Gastrocnemius medialis (tissue), 4 donors: ENCODE measurements at regions not wholly inside any gene's neighbourhood (a gene's known extent, or its start where the extent isn't known, plus 50 kb on each side); places are given as distances from the start of the nearest gene placed in this dataset.

Source experiments
- ATAC-seq, 2 donors: fragments of 150-250 bp; one replicate each; pipeline ENCODE4 v1.9.1; 2016
- DNase-seq, 2 donors: peaks; one replicate each; pipeline ENCODE4 v3.0.0-alpha.2; 2019
- H3K27ac ChIP-seq, 4 donors: fragments of 200-600 bp; sonication (generic); 1 replicate in 1 of 4; 2 replicates in 3 of 4; pipeline ENCODE4 v1.5.1; 2016 to 2018; ENCODE audit warnings: mild to moderate bottlenecking in 2 of 4, moderate library complexity in 1 of 4
- H3K27me3 ChIP-seq, 3 donors: fragments of 200-600 bp; sonication (generic) in 2 of 3; 1 replicate in 1 of 3; 2 replicates in 2 of 3; pipeline versions ENCODE4 v1.5.1 to v1.6.0; 2016 to 2019; ENCODE audit warnings: mild to moderate bottlenecking in 1 of 3, moderate library complexity in 1 of 3
- H3K36me3 ChIP-seq, 2 donors: fragments of 200-600 bp; sonication (generic) in 1 of 2; one replicate each; pipeline ENCODE4 v1.5.1; 2017 to 2018
- H3K4me1 ChIP-seq, 2 donors: fragments of 200-600 bp; sonication (generic) in 1 of 2; one replicate each; pipeline ENCODE4 v1.5.1; 2016 to 2017; ENCODE audit warnings: mild to moderate bottlenecking in 2 of 2
- H3K4me3 ChIP-seq, 4 donors: fragments of 200-600 bp; sonication (generic) in 3 of 4; 1 replicate in 1 of 4; 2 replicates in 3 of 4; pipeline ENCODE4 v1.5.1; 2016 to 2019; ENCODE audit warnings: mild to moderate bottlenecking in 2 of 4
- H3K9me3 ChIP-seq, 3 donors: fragments of 200-600 bp; sonication (generic) in 2 of 3; 1 replicate in 1 of 3; 2 replicates in 2 of 3; pipeline ENCODE4 v1.5.1; 2016 to 2019
- CTCF ChIP-seq, 5 experiments: fragments of 450-650 bp in 3 of 5; fragments of 200-600 bp in 2 of 5; sonication (generic) in 2 of 5; IDR thresholded peaks in 4 of 5; conservative IDR thresholded peaks in 1 of 5; 1 replicate in 4 of 5; 2 replicates in 1 of 5; pipeline ENCODE4 v1.5.1; 2016 to 2019; ENCODE audit warnings: antibody characterized with exemption in 5 of 5, mild to moderate bottlenecking in 3 of 5, moderate library complexity in 3 of 5
- POLR2A ChIP-seq, 2 donors: fragments of 450-650 bp; IDR thresholded peaks; one replicate each; pipeline ENCODE4 v1.6.1; 2017; ENCODE audit warnings: antibody characterized with exemption in 2 of 2, mild to moderate bottlenecking in 2 of 2, moderate library complexity in 2 of 2
- in situ Hi-C, 4 donors: fragments of 200-750 bp; cut with MboI; loops; one replicate each; pipeline versions ENCODE4 v1.15.0 to v1.8.0; 2017; ENCODE audit warnings: low sequenced_read_pairs in 4 of 4
- intact Hi-C: fragments of 100-400 bp; cut with DNase I; formaldehyde crosslinking; loops from one replicate; pipeline ENCODE4 v1.15.1; 2023; ENCODE audit warnings: low total_unique reads

- no peak overlapping the region for H3K27ac ChIP-seq
- no peaks in the 10 kb centered on the region for H3K4me1 ChIP-seq
- H3K27me3 ChIP-seq, result no peaks in the 10 kb centered on the region
- intact Hi-C loops, result no loop called here
- H3K4me3 ChIP-seq, result no peak overlapping the region
- ATAC-seq (no peak), DNase-seq (no peak)
- in situ Hi-C loops, result no loop called here
- H3K36me3 ChIP-seq, result no peaks in the 10 kb centered on the region
- H3K9me3 ChIP-seq, result no peaks in the 10 kb centered on the region
- TF ChIP-seq CTCF (IDR thresholded peaks at IDR 0.05 in 4 of 5, conservative IDR thresholded peaks at IDR 0.05 in 1 of 5) (no peak), POLR2A (IDR thresholded peaks at IDR 0.05) (no peak)
Measured at GRCh38 chr14:86035882-86036281, 505.9 kb downstream of the FLRT2 start.

- H3K4me1 ChIP-seq, result no peaks in the 10 kb centered on the region
- ATAC-seq (no peak), DNase-seq (no peak)
- no peak overlapping the region for H3K4me3 ChIP-seq
- TF ChIP-seq POLR2A (IDR thresholded peaks at IDR 0.05), result no peak
- TF ChIP-seq CTCF (IDR thresholded peaks at IDR 0.05 in 4 of 5, conservative IDR thresholded peaks at IDR 0.05 in 1 of 5), result no peak
- intact Hi-C loops, result no loop called here
- no peak overlapping the region for H3K27ac ChIP-seq
- no peaks in the 10 kb centered on the region for H3K9me3 ChIP-seq
- in situ Hi-C loops, result no loop called here
- H3K36me3 ChIP-seq, result no peaks in the 10 kb centered on the region
- no peaks in the 10 kb centered on the region for H3K27me3 ChIP-seq
Measured at GRCh38 chr14:86027990-86028389, 498.0 kb downstream of the FLRT2 start.

- Histone ChIP-seq H3K4me3 (no peak overlapping the region), H3K27me3 (no peaks in the 10 kb centered on the region), H3K27ac (no peak overlapping the region), H3K4me1 (no peaks in the 10 kb centered on the region), H3K36me3 (no peaks in the 10 kb centered on the region), H3K9me3 (no peaks in the 10 kb centered on the region)
- no peak for ATAC-seq
- in situ Hi-C loops (no loop called here), intact Hi-C loops (no loop called here)
- TF ChIP-seq CTCF (IDR thresholded peaks at IDR 0.05 in 4 of 5, conservative IDR thresholded peaks at IDR 0.05 in 1 of 5), result no peak
- no peak for TF ChIP-seq POLR2A (IDR thresholded peaks at IDR 0.05)
- DNase-seq, result no peak
Measured at GRCh38 chr14:86027144-86027543, 497.2 kb downstream of the FLRT2 start.

GRCh38 chr14:86022031-86022629, 492.2 kb downstream of the FLRT2 start:
- DNase-seq (peak in 1 of 2 donors; percentile 11), ATAC-seq (peak in 1 of 2 donors; percentile 62)
- Histone ChIP-seq H3K9me3 (no peaks in the 10 kb centered on the region), H3K27me3 (no peaks in the 10 kb centered on the region), H3K36me3 (no peaks in the 10 kb centered on the region), H3K27ac (no peak overlapping the region), H3K4me3 (no peak overlapping the region), H3K4me1 (peaks cover 0 to 7% of the 10 kb centered on the region in 2 donors)
- in situ Hi-C loops (no loop called here), intact Hi-C loops (no loop called here)
- TF ChIP-seq POLR2A (IDR thresholded peaks at IDR 0.05), result no peak
- TF ChIP-seq CTCF (IDR thresholded peaks at IDR 0.05 in 4 of 5, conservative IDR thresholded peaks at IDR 0.05 in 1 of 5), result no peak

- ATAC-seq, result no peak
- intact Hi-C loops, result no loop called here
- Histone ChIP-seq H3K4me3 (no peak overlapping the region), H3K27me3 (no peaks in the 10 kb centered on the region), H3K36me3 (no peaks in the 10 kb centered on the region), H3K4me1 (peaks cover 0 to 7% of the 10 kb centered on the region in 2 donors), H3K27ac (no peak overlapping the region), H3K9me3 (no peaks in the 10 kb centered on the region)
- no peak for TF ChIP-seq CTCF (IDR thresholded peaks at IDR 0.05 in 4 of 5, conservative IDR thresholded peaks at IDR 0.05 in 1 of 5)
- TF ChIP-seq POLR2A (IDR thresholded peaks at IDR 0.05), result no peak
- in situ Hi-C loops, result no loop called here
- no peak for DNase-seq
Measured at GRCh38 chr14:86020841-86021240, 490.9 kb downstream of the FLRT2 start.
